IPS-18c (cell line): ENCODE measurements at regions not wholly inside any gene's neighbourhood (a gene's known extent, or its start where the extent isn't known, plus 50 kb on each side); places are given as distances from the start of the nearest gene placed in this dataset.

Experiments
- H3K4me3 ChIP-seq: 2 replicates; pipeline ENCODE4 v1.7.0; 2013; ENCODE audit warnings: low read depth, mild to moderate bottlenecking, low read length, moderate library complexity; ENCODE audit not compliant: insufficient read depth
- H3K9me3 ChIP-seq: one replicate; pipeline ENCODE4 v1.6.1; 2013; ENCODE audit warnings: mild to moderate bottlenecking, low read length, moderate library complexity; ENCODE audit not compliant: control insufficient read depth, insufficient read depth

GRCh38 chr16:85182286-85182685, 70.0 kb upstream of the CIBAR2 start:
- no peaks in the 10 kb centered on the region for H3K9me3 ChIP-seq
- no peak overlapping the region for H3K4me3 ChIP-seq

- no peak overlapping the region for H3K4me3 ChIP-seq
- no peaks in the 10 kb centered on the region for H3K9me3 ChIP-seq
Measured at GRCh38 chr16:85182774-85183173, 70.5 kb upstream of the CIBAR2 start.

- Histone ChIP-seq H3K4me3 (no peak overlapping the region), H3K9me3 (no peaks in the 10 kb centered on the region)
Measured at GRCh38 chr16:85183564-85183963, 71.3 kb upstream of the CIBAR2 start.

- Histone ChIP-seq H3K9me3 (no peaks in the 10 kb centered on the region), H3K4me3 (no peak overlapping the region)
Measured at GRCh38 chr16:85184404-85184803, 72.1 kb upstream of the CIBAR2 start.

GRCh38 chr16:85185303-85186100, 73.2 kb upstream of the CIBAR2 start:
- Histone ChIP-seq H3K4me3 (no peak overlapping the region), H3K9me3 (no peaks in the 10 kb centered on the region)

GRCh38 chr16:85187002-85187401, 74.7 kb upstream of the CIBAR2 start:
- no peak overlapping the region for H3K4me3 ChIP-seq
- H3K9me3 ChIP-seq: no peaks in the 10 kb centered on the region

GRCh38 chr16:85187447-85187846, 75.2 kb upstream of the CIBAR2 start:
- Histone ChIP-seq H3K9me3 (no peaks in the 10 kb centered on the region), H3K4me3 (no peak overlapping the region)

- no peak overlapping the region for H3K4me3 ChIP-seq
Measured at GRCh38 chr16:85187886-85188285, 75.6 kb upstream of the CIBAR2 start.

GRCh38 chr16:85188822-85189672, 76.8 kb upstream of the CIBAR2 start:
- no peak overlapping the region for H3K4me3 ChIP-seq
- no peaks in the 10 kb centered on the region for H3K9me3 ChIP-seq

More at GRCh38 chr16:85187886-85188285, 75.6 kb upstream of the CIBAR2 start:
- no peaks in the 10 kb centered on the region for H3K9me3 ChIP-seq

GRCh38 chr16:85190572-85190971, 78.3 kb upstream of the CIBAR2 start:
- Histone ChIP-seq H3K4me3 (no peak overlapping the region), H3K9me3 (no peaks in the 10 kb centered on the region)

- no peak overlapping the region for H3K4me3 ChIP-seq
- no peaks in the 10 kb centered on the region for H3K9me3 ChIP-seq
Measured at GRCh38 chr16:85191341-85191965, 79.2 kb upstream of the CIBAR2 start.

GRCh38 chr16:85192238-85193114, 80.2 kb upstream of the CIBAR2 start:
- Histone ChIP-seq H3K4me3 (no peak overlapping the region), H3K9me3 (no peaks in the 10 kb centered on the region)

- Histone ChIP-seq H3K4me3 (no peak overlapping the region), H3K9me3 (peaks cover under 1% of the 10 kb centered on the region)
Measured at GRCh38 chr16:85193115-85193493, 80.8 kb upstream of the CIBAR2 start.

- peaks cover 2% of the 10 kb centered on the region for H3K9me3 ChIP-seq
- no peak overlapping the region for H3K4me3 ChIP-seq
Measured at GRCh38 chr16:85193876-85194275, 81.6 kb upstream of the CIBAR2 start.

GRCh38 chr16:85194307-85195270, 82.3 kb upstream of the CIBAR2 start:
- Histone ChIP-seq H3K4me3 (no peak overlapping the region), H3K9me3 (peaks cover 2% of the 10 kb centered on the region)

GRCh38 chr16:85195271-85195647, 83.0 kb upstream of the CIBAR2 start:
- Histone ChIP-seq H3K4me3 (no peak overlapping the region), H3K9me3 (peaks cover 2% of the 10 kb centered on the region)
